HG02938 (cell line): ENCODE measurements at regions not wholly inside any gene's neighbourhood (a gene's known extent, or its start where the extent isn't known, plus 50 kb on each side); places are given as distances from the start of the nearest gene placed in this dataset.

Source experiments
- ATAC-seq: cut with Tn5 transposase; IDR thresholded peaks from one replicate; pipeline ENCODE4 v1.9.1; 2021; ENCODE audit warnings: mild to moderate bottlenecking, moderate library complexity; ENCODE audit not compliant: unreplicated experiment

GRCh38 chr11:80240245-80240644 lies 799.4 kb upstream of the TENM4 start:
- ATAC-seq: no peak

GRCh38 chr11:80239217-80239616 lies 798.4 kb upstream of the TENM4 start:
- ATAC-seq: no peak

GRCh38 chr11:80227915-80228314 lies 787.1 kb upstream of the TENM4 start:
- ATAC-seq: no peak

- no peak for ATAC-seq
These were observed 773.6 kb upstream of the TENM4 start for GRCh38 chr11:80214413-80214812.

- no peak for ATAC-seq
These were observed 770.8 kb upstream of the TENM4 start for GRCh38 chr11:80211673-80212072.

GRCh38 chr11:80204021-80204420 lies 763.2 kb upstream of the TENM4 start:
- no peak for ATAC-seq

GRCh38 chr11:80196932-80197554 lies 756.2 kb upstream of the TENM4 start:
- no peak for ATAC-seq

- no peak for ATAC-seq
These were observed 755.2 kb upstream of the TENM4 start for GRCh38 chr11:80196041-80196440.

GRCh38 chr11:80194625-80195024 lies 753.8 kb upstream of the TENM4 start:
- no peak for ATAC-seq

- ATAC-seq: no peak
These were observed 753.2 kb upstream of the TENM4 start for GRCh38 chr11:80194016-80194415.

- no peak for ATAC-seq
These were observed 747.3 kb upstream of the TENM4 start for GRCh38 chr11:80188076-80188627.

- ATAC-seq: no peak
These were observed 745.9 kb upstream of the TENM4 start for GRCh38 chr11:80186692-80187091.

GRCh38 chr11:80182901-80183300 lies 742.1 kb upstream of the TENM4 start:
- ATAC-seq: no peak

GRCh38 chr11:80173371-80174136 lies 732.7 kb upstream of the TENM4 start:
- ATAC-seq: no peak

- no peak for ATAC-seq
These were observed 728.0 kb upstream of the TENM4 start for GRCh38 chr11:80168796-80169195.

- ATAC-seq: no peak
These were observed 726.9 kb upstream of the TENM4 start for GRCh38 chr11:80167766-80168165.

GRCh38 chr11:80165744-80166143 lies 724.9 kb upstream of the TENM4 start:
- no peak for ATAC-seq

GRCh38 chr11:80163441-80163840 lies 722.6 kb upstream of the TENM4 start:
- no peak for ATAC-seq

GRCh38 chr11:80163011-80163410 lies 722.2 kb upstream of the TENM4 start:
- no peak for ATAC-seq

- no peak for ATAC-seq
These were observed 721.6 kb upstream of the TENM4 start for GRCh38 chr11:80162387-80162786.

- ATAC-seq: no peak
These were observed 716.6 kb upstream of the TENM4 start for GRCh38 chr11:80157447-80157846.

- ATAC-seq: no peak
These were observed 715.2 kb upstream of the TENM4 start for GRCh38 chr11:80156062-80156461.
